ENCODE measurements at regions not wholly inside any gene's neighbourhood (a gene's known extent, or its start where the extent isn't known, plus 50 kb on each side); places are given as distances from the start of the nearest gene placed in this dataset.

GRCh38 chr11:109140426-109140825 is 281.6 kb upstream of the C11orf87 start:
- intact Hi-C loops (cut with DNase I; ENCODE audit: low total_unique reads) (no loop called here), in situ Hi-C loops (cut with MboI; ENCODE audit: low pct_ligation_motif_present in 1 of 4, low pct_unique_long_range_greater_than_20kb in 1 of 4, low sequenced_read_pairs in 3 of 4) (no loop called here)
- Histone ChIP-seq H3K9me3 (no peaks in the 10 kb centered on the region), H3K27me3 (no peaks in the 10 kb centered on the region), H3K36me3 (no peaks in the 10 kb centered on the region), H3K27ac (no peak overlapping the region), H3K4me1 (no peaks in the 10 kb centered on the region), H3K4me3 (no peak overlapping the region)
- TF ChIP-seq POLR2A (IDR thresholded peaks at IDR 0.05) (no peak), EP300 (IDR thresholded peaks at IDR 0.05; ENCODE audit: low read depth) (no peak), CTCF (IDR thresholded peaks at IDR 0.05) (no peak), POLR2AphosphoS5 (IDR thresholded peaks at IDR 0.05) (no peak)
- DNase-seq, result no peak

- H3K4me1 ChIP-seq, result no peaks in the 10 kb centered on the region
- no peak for DNase-seq
- no peaks in the 10 kb centered on the region for H3K27me3 ChIP-seq
- no peaks in the 10 kb centered on the region for H3K36me3 ChIP-seq
- WGBS, 2 donors (ENCODE audit: low coverage in 1 of 2), result 82% methylated on average over 3 of the region's 3 CpGs; no CpG with 5 or more reads in 1 of the 2 donors
- H3K4me3 ChIP-seq, result no peak overlapping the region
- intact Hi-C loops (cut with DNase I; ENCODE audit: low total_unique reads), result no loop called here
- in situ Hi-C loops (cut with MboI; ENCODE audit: low pct_ligation_motif_present in 1 of 4, low pct_unique_long_range_greater_than_20kb in 1 of 4, low sequenced_read_pairs in 3 of 4), result no loop called here
- no peak for TF ChIP-seq POLR2AphosphoS5 (IDR thresholded peaks at IDR 0.05)
- no peak overlapping the region for H3K27ac ChIP-seq
- H3K9me3 ChIP-seq, result no peaks in the 10 kb centered on the region
Observed at GRCh38 chr11:109140857-109141515, 281.0 kb upstream of the C11orf87 start.

GRCh38 chr11:109145287-109145686 is 276.7 kb upstream of the C11orf87 start:
- Histone ChIP-seq H3K27me3 (no peaks in the 10 kb centered on the region), H3K9me3 (no peaks in the 10 kb centered on the region), H3K36me3 (no peaks in the 10 kb centered on the region), H3K4me3 (no peak overlapping the region), H3K27ac (no peak overlapping the region), H3K4me1 (no peaks in the 10 kb centered on the region)
- DNase-seq, result no peak
- intact Hi-C loops (cut with DNase I; ENCODE audit: low total_unique reads) (no loop called here), in situ Hi-C loops (cut with MboI; ENCODE audit: low pct_ligation_motif_present in 1 of 4, low pct_unique_long_range_greater_than_20kb in 1 of 4, low sequenced_read_pairs in 3 of 4) (no loop called here)
- 87 to 89% methylated on average over 14 of the region's 14 CpGs for WGBS, 2 donors (ENCODE audit: low coverage in 1 of 2)
- no peak for TF ChIP-seq EP300 (IDR thresholded peaks at IDR 0.05; ENCODE audit: low read depth)
- TF ChIP-seq POLR2A (IDR thresholded peaks at IDR 0.05), result no peak
- no peak for TF ChIP-seq CTCF (IDR thresholded peaks at IDR 0.05)
- TF ChIP-seq POLR2AphosphoS5 (IDR thresholded peaks at IDR 0.05), result no peak

GRCh38 chr11:109147726-109148125 is 274.3 kb upstream of the C11orf87 start:
- Histone ChIP-seq H3K4me1 (no peaks in the 10 kb centered on the region), H3K27ac (no peak overlapping the region), H3K36me3 (no peaks in the 10 kb centered on the region), H3K9me3 (no peaks in the 10 kb centered on the region), H3K4me3 (no peak overlapping the region), H3K27me3 (no peaks in the 10 kb centered on the region)
- no peak for DNase-seq
- intact Hi-C loops (cut with DNase I; ENCODE audit: low total_unique reads), result no loop called here
- in situ Hi-C loops (cut with MboI; ENCODE audit: low pct_ligation_motif_present in 1 of 4, low pct_unique_long_range_greater_than_20kb in 1 of 4, low sequenced_read_pairs in 3 of 4), result no loop called here
- TF ChIP-seq EP300 (IDR thresholded peaks at IDR 0.05; ENCODE audit: low read depth) (no peak), CTCF (IDR thresholded peaks at IDR 0.05) (no peak), POLR2A (IDR thresholded peaks at IDR 0.05) (no peak), POLR2AphosphoS5 (IDR thresholded peaks at IDR 0.05) (no peak)

GRCh38 chr11:109148669-109149068 is 273.3 kb upstream of the C11orf87 start:
- Histone ChIP-seq H3K27ac (no peak overlapping the region), H3K9me3 (no peaks in the 10 kb centered on the region), H3K36me3 (no peaks in the 10 kb centered on the region), H3K4me3 (no peak overlapping the region), H3K27me3 (no peaks in the 10 kb centered on the region), H3K4me1 (no peaks in the 10 kb centered on the region)
- DNase-seq, result no peak
- in situ Hi-C loops (cut with MboI; ENCODE audit: low pct_ligation_motif_present in 1 of 4, low pct_unique_long_range_greater_than_20kb in 1 of 4, low sequenced_read_pairs in 3 of 4) (no loop called here), intact Hi-C loops (cut with DNase I; ENCODE audit: low total_unique reads) (no loop called here)
- TF ChIP-seq POLR2A (IDR thresholded peaks at IDR 0.05), result no peak
- TF ChIP-seq POLR2AphosphoS5 (IDR thresholded peaks at IDR 0.05), result no peak
- no peak for TF ChIP-seq EP300 (IDR thresholded peaks at IDR 0.05; ENCODE audit: low read depth)
- no peak for TF ChIP-seq CTCF (IDR thresholded peaks at IDR 0.05)
- WGBS, 2 donors (ENCODE audit: low coverage in 1 of 2), result 57 to 64% methylated on average over 2 of the region's 2 CpGs

Measured in transverse colon (tissue), 4 donors.